HCT116 (cell line): ENCODE measurements at regions not wholly inside any gene's neighbourhood (a gene's known extent, or its start where the extent isn't known, plus 50 kb on each side); places are given as distances from the start of the nearest gene placed in this dataset.

Source experiments
- EGR1 ChIP-seq: IDR thresholded peaks from 2 replicates; pipeline ENCODE4 v1.6.1; 2012; ENCODE audit warnings: low read depth
- ELF1 ChIP-seq: IDR thresholded peaks from 2 replicates; pipeline ENCODE4 v1.6.1; 2012; ENCODE audit warnings: low read depth, borderline replicate concordance
- EZH2 ChIP-seq: fragments of 200-600 bp; sonication (generic); IDR thresholded peaks from 2 replicates; pipeline ENCODE4 v1.6.1; 2017; ENCODE audit warnings: antibody characterized with exemption, mixed run types
- POLR2A ChIP-seq: IDR thresholded peaks from 2 replicates; pipeline ENCODE4 v1.7.0; 2011; ENCODE audit warnings: borderline replicate concordance; ENCODE audit not compliant: insufficient read depth, insufficient read length; ENCODE audit errors: extremely low read depth
- POLR2AphosphoS5 ChIP-seq: IDR thresholded peaks from 2 replicates; pipeline ENCODE4 v1.6.1; 2011; ENCODE audit warnings: mild to moderate bottlenecking, low read depth, low read length, moderate library complexity
- SIN3A ChIP-seq: IDR thresholded peaks from 2 replicates; pipeline ENCODE4 v1.6.1; 2012; ENCODE audit warnings: low read depth
- YY1 ChIP-seq: IDR thresholded peaks from 2 replicates; pipeline ENCODE4 v1.6.1; 2011; ENCODE audit warnings: low read length, low read depth, moderate library complexity, mild to moderate bottlenecking; ENCODE audit not compliant: insufficient replicate concordance; ENCODE audit errors: extremely low read depth
- ZFX ChIP-seq: fragments of 450-650 bp; IDR thresholded peaks from 2 replicates; pipeline ENCODE4 v1.6.1; 2017
- ZNF274 ChIP-seq: fragments of 200-500 bp; sonication (Bioruptor generic); IDR thresholded peaks from 2 replicates; pipeline ENCODE4 v1.6.1; 2014; ENCODE audit warnings: mild to moderate bottlenecking, low read depth, low read length, inconsistent platforms
- TF ChIP-seq, protein P1 (sequence below), 3 experiments: fragments of 200-600 bp in 1 of 3; sonication (generic) in 1 of 3; IDR thresholded peaks in 2 of 3; conservative IDR thresholded peaks in 1 of 3; 2 replicates each; pipeline ENCODE4 v1.5.1; 2012 to 2017; ENCODE audit warnings: low read depth in 2 of 3, low read length in 2 of 3, antibody characterized with exemption in 1 of 3, borderline replicate concordance in 1 of 3, control low read depth in 1 of 3, mild to moderate bottlenecking in 1 of 3, mixed read lengths in 1 of 3, mixed run types in 1 of 3, moderate library complexity in 1 of 3; ENCODE audit not compliant: insufficient read depth in 1 of 3
- TF ChIP-seq, protein P2 (sequence below): IDR thresholded peaks from 2 replicates; pipeline ENCODE4 v1.6.1; 2012

DNA sequence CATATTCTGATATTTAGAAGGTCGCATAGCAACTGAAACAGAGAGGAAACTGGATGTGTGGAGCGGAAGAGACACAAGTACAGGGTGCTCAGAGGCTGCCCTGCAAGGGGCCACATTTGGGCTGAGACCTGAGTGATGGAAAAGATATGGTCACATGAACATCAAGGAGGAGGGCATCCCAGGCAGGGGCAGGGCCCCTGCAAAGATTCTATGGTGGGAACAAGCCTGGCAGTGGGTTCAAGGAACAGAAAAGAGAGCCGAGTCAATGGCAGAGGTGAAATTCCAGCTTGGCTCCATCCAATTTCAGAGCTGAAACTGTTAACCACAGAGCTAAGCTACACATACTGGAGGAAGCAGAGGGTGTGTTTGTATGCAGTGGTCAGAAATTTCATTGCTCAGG lies 227.7 kb downstream of the PRDM2 start:
- TF ChIP-seq, protein P1, sequence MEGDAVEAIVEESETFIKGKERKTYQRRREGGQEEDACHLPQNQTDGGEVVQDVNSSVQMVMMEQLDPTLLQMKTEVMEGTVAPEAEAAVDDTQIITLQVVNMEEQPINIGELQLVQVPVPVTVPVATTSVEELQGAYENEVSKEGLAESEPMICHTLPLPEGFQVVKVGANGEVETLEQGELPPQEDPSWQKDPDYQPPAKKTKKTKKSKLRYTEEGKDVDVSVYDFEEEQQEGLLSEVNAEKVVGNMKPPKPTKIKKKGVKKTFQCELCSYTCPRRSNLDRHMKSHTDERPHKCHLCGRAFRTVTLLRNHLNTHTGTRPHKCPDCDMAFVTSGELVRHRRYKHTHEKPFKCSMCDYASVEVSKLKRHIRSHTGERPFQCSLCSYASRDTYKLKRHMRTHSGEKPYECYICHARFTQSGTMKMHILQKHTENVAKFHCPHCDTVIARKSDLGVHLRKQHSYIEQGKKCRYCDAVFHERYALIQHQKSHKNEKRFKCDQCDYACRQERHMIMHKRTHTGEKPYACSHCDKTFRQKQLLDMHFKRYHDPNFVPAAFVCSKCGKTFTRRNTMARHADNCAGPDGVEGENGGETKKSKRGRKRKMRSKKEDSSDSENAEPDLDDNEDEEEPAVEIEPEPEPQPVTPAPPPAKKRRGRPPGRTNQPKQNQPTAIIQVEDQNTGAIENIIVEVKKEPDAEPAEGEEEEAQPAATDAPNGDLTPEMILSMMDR (IDR thresholded peaks at IDR 0.05 in 2 of 3, conservative IDR thresholded peaks at IDR 0.05 in 1 of 3; ENCODE audit: borderline replicate concordance in 1 of 3, insufficient read depth in 1 of 3, low read depth in 2 of 3, low read length in 2 of 3), result no peak
- TF ChIP-seq EZH2, result no peak
- no peak for TF ChIP-seq POLR2A
- no peak for TF ChIP-seq POLR2AphosphoS5
- TF ChIP-seq, protein P2, sequence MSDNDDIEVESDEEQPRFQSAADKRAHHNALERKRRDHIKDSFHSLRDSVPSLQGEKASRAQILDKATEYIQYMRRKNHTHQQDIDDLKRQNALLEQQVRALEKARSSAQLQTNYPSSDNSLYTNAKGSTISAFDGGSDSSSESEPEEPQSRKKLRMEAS, result no peak
- no peak for TF ChIP-seq ZFX
- TF ChIP-seq SIN3A, result no peak
- no peak for TF ChIP-seq YY1
- TF ChIP-seq ZNF274, result no peak
- no peak for TF ChIP-seq ELF1
- no peak for TF ChIP-seq EGR1
